IMR-90 (cell line): ENCODE measurements at regions not wholly inside any gene's neighbourhood (a gene's known extent, or its start where the extent isn't known, plus 50 kb on each side); places are given as distances from the start of the nearest gene placed in this dataset.

Experiments
- ATAC-seq: fragments of 200-7000 bp; cut with Tn5 transposase; 2 replicates; pipeline ENCODE4 v1.9.1; 2020; ENCODE audit warnings: low read depth, mild to moderate bottlenecking, moderate library complexity
- BruUV-seq: library from RNA; stranded (reverse); fragments of 400-500 nt; replicated peaks from 2 replicates; lab custom pipeline; 2021; lab: Mats Ljungman, UMichigan
- CTCF ChIA-PET: fragments of 300-600 bp; formaldehyde crosslinking; extraction: SDS; loops from one replicate; lab custom pipeline; 2021; ENCODE audit warnings: antibody characterized with exemption; lab: Yijun Ruan, JAX
- POLR2A ChIA-PET: fragments of 300-600 bp; sonication (Branson Sonifier 250); formaldehyde crosslinking; loops from one replicate; lab custom pipeline; 2022; ENCODE audit warnings: antibody characterized with exemption; ENCODE audit not compliant: unreplicated experiment; lab: Charles Lee
- DNase-seq: peaks from one replicate; pipeline ENCODE4 v3.0.0; 2013
- H2AFZ ChIP-seq: replicated peaks from 2 replicates; pipeline ENCODE3; 2013; ENCODE audit warnings: low read length, mild to moderate bottlenecking; ENCODE audit not compliant: poor library complexity
- H2AK5ac ChIP-seq: 2 replicates; pipeline ENCODE4 v1.6.1; 2013; ENCODE audit warnings: low read depth, low read length, inconsistent platforms
- H2AK9ac ChIP-seq: replicated peaks from 2 replicates; pipeline ENCODE3; 2013; ENCODE audit warnings: mild to moderate bottlenecking, low read depth, low read length, moderate library complexity; ENCODE audit not compliant: poor library complexity
- H2BK120ac ChIP-seq: 2 replicates; pipeline ENCODE4 v1.6.1; 2013; ENCODE audit warnings: low read depth, low read length, inconsistent platforms
- H2BK15ac ChIP-seq: 3 replicates; pipeline ENCODE4 v1.6.1; 2013; ENCODE audit warnings: low read depth, low read length, inconsistent platforms
- H2BK20ac ChIP-seq: 2 replicates; pipeline ENCODE4 v1.6.1; 2013; ENCODE audit warnings: low read depth, mild to moderate bottlenecking, inconsistent platforms, low read length, moderate library complexity
- H2BK5ac ChIP-seq: 2 replicates; pipeline ENCODE4 v1.6.1; 2013; ENCODE audit warnings: mild to moderate bottlenecking, low read depth, low read length, inconsistent platforms; ENCODE audit not compliant: poor library complexity, severe bottlenecking
- H3K14ac ChIP-seq: replicated peaks from 2 replicates; pipeline ENCODE4 v1.6.1; 2013; ENCODE audit warnings: low read depth, low read length, inconsistent platforms
- H3K18ac ChIP-seq: 2 replicates; pipeline ENCODE4 v1.6.1; 2013; ENCODE audit warnings: low read depth, low read length, control low read depth
- H3K23ac ChIP-seq: 2 replicates; pipeline ENCODE4 v1.6.1; 2013; ENCODE audit warnings: low read depth, low read length, inconsistent platforms
- H3K27ac ChIP-seq: 2 replicates; pipeline ENCODE4 v1.5.1; 2013; ENCODE audit warnings: mild to moderate bottlenecking, control low read depth, low read length; ENCODE audit not compliant: insufficient read depth
- H3K27me3 ChIP-seq: 2 replicates; pipeline ENCODE4 v1.6.1; 2013; ENCODE audit warnings: low read length; ENCODE audit not compliant: control insufficient read depth, insufficient read depth
- H3K36me3 ChIP-seq: 2 replicates; pipeline ENCODE4 v1.6.1; 2013; ENCODE audit warnings: low read length, mixed read lengths; ENCODE audit not compliant: control insufficient read depth, insufficient read depth
- H3K4ac ChIP-seq: 2 replicates; pipeline ENCODE4 v1.6.1; 2013; ENCODE audit warnings: low read depth, low read length, inconsistent platforms
- H3K4me1 ChIP-seq: 2 replicates; pipeline ENCODE4 v1.6.1; 2013; ENCODE audit warnings: low read length, mixed read lengths; ENCODE audit not compliant: control insufficient read depth, insufficient read depth
- H3K4me2 ChIP-seq: 2 replicates; pipeline ENCODE4 v1.6.1; 2013; ENCODE audit warnings: low read depth, mild to moderate bottlenecking, control low read depth, low read length, moderate library complexity
- H3K4me3 ChIP-seq: 2 replicates; pipeline ENCODE4 v1.5.1; 2013; ENCODE audit warnings: low read depth, mild to moderate bottlenecking, control low read depth, low read length, moderate library complexity; ENCODE audit not compliant: insufficient read depth
- H3K56ac ChIP-seq: 2 replicates; pipeline ENCODE4 v1.6.1; 2013; ENCODE audit warnings: low read length, inconsistent platforms; ENCODE audit not compliant: insufficient read depth; ENCODE audit errors: extremely low read depth
- H3K79me1 ChIP-seq, 2 experiments: 2 replicates each; pipeline ENCODE4 v1.6.1; 2013; ENCODE audit warnings: low read length in 2 of 2, inconsistent platforms in 1 of 2, low read depth in 1 of 2
- H3K9ac ChIP-seq: 2 replicates; pipeline ENCODE4 v1.6.1; 2013; ENCODE audit warnings: low read depth, low read length, control low read depth
- H3K9me1 ChIP-seq: 2 replicates; pipeline ENCODE4 v1.6.1; 2013; ENCODE audit warnings: low read length, inconsistent platforms; ENCODE audit not compliant: insufficient read depth
- H3K9me3 ChIP-seq: 2 replicates; pipeline ENCODE4 v1.6.1; 2013; ENCODE audit warnings: low read length; ENCODE audit not compliant: control insufficient read depth, insufficient read depth
- H4K20me1 ChIP-seq: 2 replicates; pipeline ENCODE4 v1.6.1; 2013; ENCODE audit warnings: low read length, inconsistent platforms; ENCODE audit not compliant: insufficient read depth
- H4K5ac ChIP-seq: 2 replicates; pipeline ENCODE4 v1.6.1; 2013; ENCODE audit warnings: mild to moderate bottlenecking, low read depth, low read length, control low read depth
- H4K8ac ChIP-seq, 2 experiments: 2 replicates each; pipeline ENCODE4 v1.6.1; 2013; ENCODE audit warnings: low read depth in 2 of 2, low read length in 2 of 2, control low read depth in 1 of 2, inconsistent platforms in 1 of 2
- H4K91ac ChIP-seq: 2 replicates; pipeline ENCODE4 v1.6.1; 2013; ENCODE audit warnings: low read depth, low read length, inconsistent platforms; ENCODE audit not compliant: insufficient read depth
- MAZ ChIP-seq: IDR thresholded peaks from 2 replicates; pipeline ENCODE4 v1.6.1; 2012; ENCODE audit warnings: low read depth, mild to moderate bottlenecking, low read length, improper control_type of control experiment, moderate library complexity, borderline replicate concordance
- MXI1 ChIP-seq: IDR thresholded peaks from 2 replicates; pipeline ENCODE4 v1.6.1; 2012; ENCODE audit warnings: low read depth, mild to moderate bottlenecking, low read length, moderate library complexity, borderline replicate concordance
- POLR2A ChIP-seq: IDR thresholded peaks from 2 replicates; pipeline ENCODE4 v1.6.1; 2012; ENCODE audit warnings: mild to moderate bottlenecking, low read depth, low read length
- RAD21 ChIP-seq: IDR thresholded peaks from 2 replicates; pipeline ENCODE4 v1.6.1; 2012; ENCODE audit warnings: low read length, improper control_type of control experiment
- RCOR1 ChIP-seq: IDR thresholded peaks from 2 replicates; pipeline ENCODE4 v1.6.1; 2012; ENCODE audit warnings: mild to moderate bottlenecking, low read length, improper control_type of control experiment; ENCODE audit not compliant: insufficient replicate concordance
- RFX5 ChIP-seq: IDR thresholded peaks from 2 replicates; pipeline ENCODE4 v1.8.0; 2012; ENCODE audit warnings: low read depth, mild to moderate bottlenecking, low read length, moderate library complexity
- SMC3 ChIP-seq: fragments of 150-350 bp; IDR thresholded peaks from 2 replicates; pipeline ENCODE4 v1.6.1; 2016; ENCODE audit warnings: low read depth, mild to moderate bottlenecking, antibody characterized with exemption, low read length, moderate library complexity
- WGBS, 2 experiments: methylation state at CpG; one replicate each; pipeline versions ENCODE4 v1.1.5 to v1.1.7; 2013; ENCODE audit warnings: missing lambda C conversion rate in 2 of 2; ENCODE audit not compliant: insufficient read length in 1 of 2; ENCODE audit errors: extremely low coverage in 2 of 2; 5-methylcytosine and 5-hydroxymethylcytosine counted together
- dilution Hi-C: fragments of 300-500 bp; cut with HindIII; formaldehyde crosslinking; loops from one replicate; pipeline ENCODE4 v1.14.3; 2018; ENCODE audit warnings: low sequenced_read_pairs; ENCODE audit not compliant: unreplicated experiment
- in situ Hi-C: fragments of 300-500 bp; cut with MboI; formaldehyde crosslinking; loops from 3 replicates; pipeline ENCODE4 v1.14.3; 2019; ENCODE audit warnings: low sequenced_read_pairs, inconsistent platforms, mixed read lengths
- intact Hi-C: fragments of 100-400 bp; cut with micrococcal nuclease; formaldehyde crosslinking; loops from 2 replicates; pipeline ENCODE4 v1.10.0; 2022

DNA sequence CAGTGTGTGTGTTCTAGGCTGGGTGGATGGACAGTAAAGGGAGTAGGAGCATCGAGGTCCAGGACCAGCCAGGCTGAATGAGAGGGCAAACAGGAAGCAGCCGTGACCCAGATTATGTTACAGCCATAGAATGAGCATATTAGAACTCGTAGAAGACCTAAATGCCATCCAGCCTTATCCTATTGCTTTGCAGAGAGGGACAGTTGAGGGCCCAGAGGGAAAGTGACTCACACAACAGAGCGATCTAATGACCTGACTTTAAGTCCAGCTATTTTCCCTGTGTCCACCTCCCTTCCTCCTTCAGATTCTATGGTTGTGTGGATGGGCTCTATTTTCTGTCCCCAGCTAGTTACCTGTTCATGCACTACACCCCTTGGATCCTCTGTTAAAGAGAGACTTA, 634.1 kb upstream of the TBL1XR1 start:
- peak overlapping the region; percentile 42 for H2BK20ac ChIP-seq
- no peaks in the 10 kb centered on the region for H3K36me3 ChIP-seq
- H3K27me3 ChIP-seq, result no peaks in the 10 kb centered on the region
- H3K9me3 ChIP-seq, result no peaks in the 10 kb centered on the region
- no peak overlapping the region for H2AK9ac ChIP-seq
- H2BK120ac ChIP-seq, result peak overlapping the region; percentile 67
- H4K5ac ChIP-seq, result peak overlapping the region; percentile 91
- no peaks in the 10 kb centered on the region for H4K20me1 ChIP-seq
- no peak overlapping the region for H2AFZ ChIP-seq
- peak overlapping the region; percentile 36; the same call in 1 of the 2 replicates for H3K23ac ChIP-seq
- peak overlapping the region; percentile 38 for H3K14ac ChIP-seq
- H4K8ac ChIP-seq, result peak overlapping the region; percentile 32 to 72; a peak in 3 of 4 replicates
- no peak overlapping the region for H3K4me3 ChIP-seq
- peak overlapping the region; percentile 43; the same call in 2 of the 3 replicates for H2BK15ac ChIP-seq
- CTCF ChIA-PET, result no interaction called here
- BruUV-seq, result no TSS peak
- peak overlapping the region; percentile 60 for H2AK5ac ChIP-seq
- no peaks in the 10 kb centered on the region for H3K79me1 ChIP-seq
- H3K56ac ChIP-seq, result no peak overlapping the region
- no peak overlapping the region for H3K9ac ChIP-seq
- H4K91ac ChIP-seq, result peak overlapping the region; percentile 49
- H3K4me2 ChIP-seq, result no peak overlapping the region
- intact Hi-C loops, result no loop called here
- peak overlapping the region; percentile 82 for H3K4ac ChIP-seq
- ATAC-seq (no peak), DNase-seq (no peak)
- H3K27ac ChIP-seq, result no peak overlapping the region
- in situ Hi-C loops, result no loop called here
- TF ChIP-seq POLR2A (no peak), RCOR1 (no peak), MAZ (no peak), SMC3 (no peak), RFX5 (no peak), MXI1 (no peak), RAD21 (no peak)
- H3K4me1 ChIP-seq, result peaks cover 13% of the 10 kb centered on the region
- peak overlapping the region; percentile 98; the same call in 1 of the 2 replicates for H3K18ac ChIP-seq
- H2BK5ac ChIP-seq, result no peak overlapping the region
- dilution Hi-C loops, result no loop called here
- no CpG with 5 or more reads among the region's 4 CpGs for WGBS, 2 experiments
- POLR2A ChIA-PET, result no interaction called here
- H3K9me1 ChIP-seq, result peaks cover 11% of the 10 kb centered on the region
